ENCODE measurements at regions not wholly inside any gene's neighbourhood (a gene's known extent, or its start where the extent isn't known, plus 50 kb on each side); places are given as distances from the start of the nearest gene placed in this dataset.

DNA sequence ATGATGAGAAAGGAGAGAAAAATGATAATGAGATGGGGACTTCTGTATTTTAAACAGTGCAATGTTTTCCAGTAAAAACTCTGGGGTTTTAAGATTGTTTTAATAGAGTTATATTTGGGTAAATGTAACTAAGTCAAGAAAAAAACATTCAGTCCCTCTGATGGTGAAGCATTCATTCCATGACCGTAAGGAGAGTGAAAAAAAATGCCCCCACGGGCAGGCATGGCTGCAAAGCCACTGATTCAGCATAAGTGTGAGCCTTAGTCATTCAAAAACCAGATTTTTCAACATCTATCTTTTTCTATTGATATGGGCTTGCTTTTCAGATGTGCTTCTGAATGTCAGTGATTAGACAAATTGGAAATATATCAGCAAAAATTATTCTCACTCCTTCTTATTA lies 957.8 kb downstream of the SLC4A3 start:
- no peak overlapping the region for H2BK120ac ChIP-seq (ENCODE audit: low read depth, low read length, poor library complexity, severe bottlenecking)

More for the DNA sequence above, 957.8 kb downstream of the SLC4A3 start:
- Histone ChIP-seq H2BK5ac (ENCODE audit: insufficient read length, low read length) (no peak overlapping the region), H2BK15ac (ENCODE audit: low read depth, low read length) (no peak overlapping the region), H3K4me1 (ENCODE audit: insufficient read depth, low read length) (no peaks in the 10 kb centered on the region), H3K14ac (ENCODE audit: insufficient read depth, low read length) (no peak overlapping the region), H3K23ac (ENCODE audit: insufficient read length, low read depth, low read length) (no peak overlapping the region), H3T11ph (ENCODE audit: low read length) (no peak overlapping the region), H3K27me3 (ENCODE audit: insufficient read depth, low read length) (no peaks in the 10 kb centered on the region), H4K5ac (ENCODE audit: insufficient read length, low read depth, low read length) (no peak overlapping the region), H3K18ac (ENCODE audit: insufficient read length, low read depth, low read length) (no peak overlapping the region), H3K79me1 (ENCODE audit: insufficient read depth, low read depth, low read length, poor library complexity, severe bottlenecking) (no peaks in the 10 kb centered on the region), H4K20me1 (ENCODE audit: control insufficient read depth, insufficient read depth, insufficient read length) (no peaks in the 10 kb centered on the region), H4K91ac (ENCODE audit: insufficient read length, low read depth, low read length) (no peak overlapping the region), H3K56ac (ENCODE audit: insufficient read length, low read depth, low read length) (no peak overlapping the region), H2AFZ (ENCODE audit: low read length) (no peak overlapping the region), H3K9ac (ENCODE audit: extremely low read depth, insufficient read length, low read length) (no peak overlapping the region), H3K9me3 (ENCODE audit: control insufficient read depth, low read depth, low read length) (no peaks in the 10 kb centered on the region), H3K4ac (ENCODE audit: low read depth, low read length) (no peak overlapping the region), H3K23me2 (ENCODE audit: insufficient read length, low read depth, low read length, poor library complexity, severe bottlenecking) (no peaks in the 10 kb centered on the region), H3K79me2 (ENCODE audit: insufficient read depth, low read length) (no peaks in the 10 kb centered on the region), H2BK12ac (ENCODE audit: insufficient read length, low read depth, low read length) (no peak overlapping the region), H2BK20ac (ENCODE audit: low read depth, low read length, poor library complexity, severe bottlenecking) (no peak overlapping the region), H2AK5ac (ENCODE audit: insufficient read length, low read length) (no peak overlapping the region), H3K4me2 (ENCODE audit: insufficient read depth, insufficient read length, low read length) (no peak overlapping the region), H3K27ac (ENCODE audit: insufficient read length, low read depth, low read length) (no peak overlapping the region), H4K8ac (replicated peaks; ENCODE audit: insufficient read length, low read depth, low read length) (no peak overlapping the region)
- Mint-ChIP-seq H3K4me3 (no peak overlapping the region), H3K4me1 (no peaks in the 10 kb centered on the region), H3K27me3 (ENCODE audit: low read depth) (no peaks in the 10 kb centered on the region), H3K27ac (no peak overlapping the region), H3K36me3 (ENCODE audit: insufficient read depth in 1 of 3, low read depth in 3 of 3) (no peaks in the 10 kb centered on the region), H3K9me3 (no peaks in the 10 kb centered on the region)
- no peak for DNase-seq
- WGBS (ENCODE audit: extremely low coverage, insufficient read length, low lambda C conversion rate), result no CpG with 5 or more reads among the region's 2 CpGs
- TF ChIP-seq, protein P1, sequence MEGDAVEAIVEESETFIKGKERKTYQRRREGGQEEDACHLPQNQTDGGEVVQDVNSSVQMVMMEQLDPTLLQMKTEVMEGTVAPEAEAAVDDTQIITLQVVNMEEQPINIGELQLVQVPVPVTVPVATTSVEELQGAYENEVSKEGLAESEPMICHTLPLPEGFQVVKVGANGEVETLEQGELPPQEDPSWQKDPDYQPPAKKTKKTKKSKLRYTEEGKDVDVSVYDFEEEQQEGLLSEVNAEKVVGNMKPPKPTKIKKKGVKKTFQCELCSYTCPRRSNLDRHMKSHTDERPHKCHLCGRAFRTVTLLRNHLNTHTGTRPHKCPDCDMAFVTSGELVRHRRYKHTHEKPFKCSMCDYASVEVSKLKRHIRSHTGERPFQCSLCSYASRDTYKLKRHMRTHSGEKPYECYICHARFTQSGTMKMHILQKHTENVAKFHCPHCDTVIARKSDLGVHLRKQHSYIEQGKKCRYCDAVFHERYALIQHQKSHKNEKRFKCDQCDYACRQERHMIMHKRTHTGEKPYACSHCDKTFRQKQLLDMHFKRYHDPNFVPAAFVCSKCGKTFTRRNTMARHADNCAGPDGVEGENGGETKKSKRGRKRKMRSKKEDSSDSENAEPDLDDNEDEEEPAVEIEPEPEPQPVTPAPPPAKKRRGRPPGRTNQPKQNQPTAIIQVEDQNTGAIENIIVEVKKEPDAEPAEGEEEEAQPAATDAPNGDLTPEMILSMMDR (conservative IDR thresholded peaks at IDR 0.05), result no peak
